SK-N-SH treated with all-trans-retinoic acid at 6 μM for 48 hours (cell line): ENCODE measurements at regions not wholly inside any gene's neighbourhood (a gene's known extent, or its start where the extent isn't known, plus 50 kb on each side); places are given as distances from the start of the nearest gene placed in this dataset.
"Not testable (repeated sequence)": the region's sequence is repeated elsewhere in the genome, so short reads cannot be mapped to it uniquely, and the experiment has no call there.

ENCODE experiments used
- ATAC-seq: fragments of 200-7000 bp; cut with Tn5 transposase; 3 replicates; pipeline ENCODE4 v1.9.1; 2020; ENCODE audit warnings: mild to moderate bottlenecking, moderate library complexity
- ARNTL ChIP-seq: fragments of 450-650 bp; formaldehyde crosslinking; IDR thresholded peaks from 2 replicates; pipeline ENCODE4 v1.5.0; 2020; ENCODE audit warnings: low read depth, mild to moderate bottlenecking, moderate library complexity, borderline replicate concordance
- BACH2 ChIP-seq: fragments of 250-450 bp; sonication (Bioruptor Pico); IDR thresholded peaks from 2 replicates; pipeline ENCODE4 v1.9.0; 2021; ENCODE audit warnings: mild to moderate bottlenecking, borderline replicate concordance
- CSDC2 ChIP-seq: fragments of 250-450 bp; sonication (Bioruptor Pico); IDR thresholded peaks from 2 replicates; pipeline ENCODE4 v1.5.0; 2020; ENCODE audit warnings: mild to moderate bottlenecking, moderate library complexity
- ESRRG ChIP-seq: fragments of 250-450 bp; sonication (Bioruptor Pico); IDR thresholded peaks from 2 replicates; pipeline ENCODE4 v1.6.1; 2021; ENCODE audit warnings: mild to moderate bottlenecking
- GLIS3 ChIP-seq: fragments of 250-450 bp; sonication (Bioruptor Pico); IDR thresholded peaks from 2 replicates; pipeline ENCODE4 v1.5.0; 2020; ENCODE audit warnings: mild to moderate bottlenecking, moderate library complexity
- ISL1 ChIP-seq: fragments of 250-450 bp; sonication (Bioruptor Pico); IDR thresholded peaks from 2 replicates; pipeline ENCODE4 v2.1.2; 2022; ENCODE audit warnings: mild to moderate bottlenecking, moderate library complexity
- OSR1 ChIP-seq: fragments of 250-450 bp; sonication (Bioruptor Pico); IDR thresholded peaks from 2 replicates; pipeline ENCODE4 v1.8.0; 2022; ENCODE audit warnings: moderate library complexity, mild to moderate bottlenecking, inconsistent platforms
- RARB ChIP-seq: fragments of 250-450 bp; sonication (Bioruptor Pico); IDR thresholded peaks from 2 replicates; pipeline ENCODE4 v1.8.0; 2021; ENCODE audit warnings: mild to moderate bottlenecking, moderate library complexity
- SNAI2 ChIP-seq: fragments of 250-450 bp; sonication (Bioruptor Pico); IDR thresholded peaks from 2 replicates; pipeline ENCODE4 v1.5.0; 2020; ENCODE audit warnings: mild to moderate bottlenecking, moderate library complexity
- TCF4 ChIP-seq: fragments of 250-450 bp; sonication (Bioruptor Pico); IDR thresholded peaks from 2 replicates; pipeline ENCODE4 v1.8.0; 2021; ENCODE audit warnings: mild to moderate bottlenecking, moderate library complexity, borderline replicate concordance
- TOX ChIP-seq: fragments of 250-450 bp; sonication (Bioruptor Pico); IDR thresholded peaks from 2 replicates; pipeline ENCODE4 v1.8.0; 2021; ENCODE audit warnings: mild to moderate bottlenecking, moderate library complexity, borderline replicate concordance
- ZC3H10 ChIP-seq: fragments of 250-450 bp; sonication (Bioruptor Pico); IDR thresholded peaks from 2 replicates; pipeline ENCODE4 v1.5.1; 2021; ENCODE audit warnings: mild to moderate bottlenecking, moderate library complexity
- ZFP3 ChIP-seq: fragments of 250-450 bp; sonication (Bioruptor Pico); IDR thresholded peaks from 2 replicates; pipeline ENCODE4 v1.5.0; 2020; ENCODE audit warnings: mild to moderate bottlenecking, moderate library complexity
- ZFP30 ChIP-seq: fragments of 450-650 bp; formaldehyde crosslinking; IDR thresholded peaks from 2 replicates; pipeline ENCODE4 v1.5.0; 2022; ENCODE audit warnings: mild to moderate bottlenecking, moderate library complexity
- ZNF565 ChIP-seq: fragments of 450-650 bp; formaldehyde crosslinking; conservative IDR thresholded peaks from 2 replicates; pipeline ENCODE4 v1.5.0; 2020; ENCODE audit warnings: low read depth, mild to moderate bottlenecking, moderate library complexity
- ZNF70 ChIP-seq: fragments of 450-650 bp; formaldehyde crosslinking; IDR thresholded peaks from 2 replicates; pipeline ENCODE4 v1.5.0; 2020; ENCODE audit warnings: mild to moderate bottlenecking, moderate library complexity
- ZNF8 ChIP-seq: fragments of 450-650 bp; formaldehyde crosslinking; IDR thresholded peaks from 2 replicates; pipeline ENCODE4 v1.5.0; 2020; ENCODE audit warnings: mild to moderate bottlenecking, moderate library complexity
- TF ChIP-seq, protein P1 (sequence below): fragments of 250-450 bp; sonication (Bioruptor Pico); IDR thresholded peaks from 2 replicates; pipeline ENCODE4 v1.8.0; 2020; ENCODE audit warnings: mild to moderate bottlenecking, moderate library complexity, borderline replicate concordance
- TF ChIP-seq, protein P2 (sequence below): fragments of 250-450 bp; sonication (Bioruptor Pico); IDR thresholded peaks from 2 replicates; pipeline ENCODE4 v1.5.1; 2020; ENCODE audit warnings: low read depth, mild to moderate bottlenecking, moderate library complexity
- TF ChIP-seq, protein P3 (sequence below): fragments of 250-450 bp; sonication (Bioruptor Pico); IDR thresholded peaks from 2 replicates; pipeline ENCODE4 v1.5.1; 2021; ENCODE audit warnings: mild to moderate bottlenecking, moderate library complexity
- TF ChIP-seq, protein P4 (sequence below): fragments of 250-450 bp; sonication (Bioruptor Pico); IDR thresholded peaks from 2 replicates; pipeline ENCODE4 v1.5.0; 2020; ENCODE audit warnings: mild to moderate bottlenecking, moderate library complexity

DNA sequence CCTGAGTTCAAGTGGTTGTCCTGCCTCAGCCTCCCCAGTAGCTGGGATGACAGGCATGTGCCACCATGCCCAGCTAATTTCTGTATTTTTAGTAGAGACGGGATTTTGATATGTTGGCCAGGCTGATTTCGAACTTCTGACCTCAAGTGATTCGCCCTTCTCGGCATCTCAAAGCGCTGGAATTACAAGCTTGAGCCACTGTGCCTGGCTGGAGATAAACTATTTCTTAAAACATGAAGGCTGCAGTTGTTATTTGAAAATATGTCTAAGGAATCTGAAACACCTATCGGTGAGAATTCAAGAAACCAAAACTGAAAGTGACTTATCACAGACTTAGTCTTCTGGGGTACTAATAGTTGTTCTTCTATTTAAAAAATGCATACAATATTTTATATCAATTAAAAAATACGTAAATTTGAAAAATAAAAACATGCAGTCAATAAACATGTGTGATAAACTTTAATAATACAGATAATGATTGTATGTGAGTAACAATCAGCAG, 176.9 kb upstream of the PRSS58 start (continued):
- TF ChIP-seq, protein P1, sequence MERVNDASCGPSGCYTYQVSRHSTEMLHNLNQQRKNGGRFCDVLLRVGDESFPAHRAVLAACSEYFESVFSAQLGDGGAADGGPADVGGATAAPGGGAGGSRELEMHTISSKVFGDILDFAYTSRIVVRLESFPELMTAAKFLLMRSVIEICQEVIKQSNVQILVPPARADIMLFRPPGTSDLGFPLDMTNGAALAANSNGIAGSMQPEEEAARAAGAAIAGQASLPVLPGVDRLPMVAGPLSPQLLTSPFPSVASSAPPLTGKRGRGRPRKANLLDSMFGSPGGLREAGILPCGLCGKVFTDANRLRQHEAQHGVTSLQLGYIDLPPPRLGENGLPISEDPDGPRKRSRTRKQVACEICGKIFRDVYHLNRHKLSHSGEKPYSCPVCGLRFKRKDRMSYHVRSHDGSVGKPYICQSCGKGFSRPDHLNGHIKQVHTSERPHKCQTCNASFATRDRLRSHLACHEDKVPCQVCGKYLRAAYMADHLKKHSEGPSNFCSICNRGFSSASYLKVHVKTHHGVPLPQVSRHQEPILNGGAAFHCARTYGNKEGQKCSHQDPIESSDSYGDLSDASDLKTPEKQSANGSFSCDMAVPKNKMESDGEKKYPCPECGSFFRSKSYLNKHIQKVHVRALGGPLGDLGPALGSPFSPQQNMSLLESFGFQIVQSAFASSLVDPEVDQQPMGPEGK (CRISPR knock-in tag), result no peak
- TF ChIP-seq, all 23 proteins: peak for 0

DNA sequence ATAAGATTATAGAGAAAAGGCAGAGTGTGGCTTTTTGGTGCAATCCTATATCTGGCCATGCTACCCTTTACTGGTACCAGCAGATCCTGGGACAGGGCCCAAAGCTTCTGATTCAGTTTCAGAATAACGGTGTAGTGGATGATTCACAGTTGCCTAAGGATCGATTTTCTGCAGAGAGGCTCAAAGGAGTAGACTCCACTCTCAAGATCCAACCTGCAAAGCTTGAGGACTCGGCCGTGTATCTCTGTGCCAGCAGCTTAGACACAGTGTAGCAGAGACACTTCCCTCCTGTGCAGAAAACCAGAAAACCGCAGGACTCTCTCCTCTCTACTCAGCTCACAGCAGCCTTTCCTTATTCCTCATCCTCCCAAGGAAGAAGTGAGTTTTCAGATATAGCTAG, 176.3 kb upstream of the PRSS58 start:
- not testable (repeated sequence) for ATAC-seq

DNA sequence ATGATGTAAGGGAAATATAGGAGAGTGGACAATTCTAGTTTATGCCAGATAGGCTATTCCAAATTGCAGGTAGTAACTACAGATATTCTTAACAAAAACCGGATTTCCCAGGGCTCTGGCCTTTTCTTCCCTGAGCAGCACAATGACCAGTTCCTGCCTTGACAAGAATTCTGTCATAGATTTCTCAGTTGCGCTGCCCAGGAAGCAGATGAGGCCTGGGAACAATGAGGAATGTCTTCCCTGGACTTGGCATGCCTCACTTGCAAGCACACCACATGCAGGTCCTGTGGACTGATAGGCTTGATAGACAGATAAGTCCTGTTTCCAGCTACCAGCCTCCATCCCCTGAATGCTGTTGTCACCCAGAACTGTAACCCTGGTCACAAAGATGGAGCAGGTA, 174.5 kb upstream of the PRSS58 start:
- no peak for ATAC-seq

DNA sequence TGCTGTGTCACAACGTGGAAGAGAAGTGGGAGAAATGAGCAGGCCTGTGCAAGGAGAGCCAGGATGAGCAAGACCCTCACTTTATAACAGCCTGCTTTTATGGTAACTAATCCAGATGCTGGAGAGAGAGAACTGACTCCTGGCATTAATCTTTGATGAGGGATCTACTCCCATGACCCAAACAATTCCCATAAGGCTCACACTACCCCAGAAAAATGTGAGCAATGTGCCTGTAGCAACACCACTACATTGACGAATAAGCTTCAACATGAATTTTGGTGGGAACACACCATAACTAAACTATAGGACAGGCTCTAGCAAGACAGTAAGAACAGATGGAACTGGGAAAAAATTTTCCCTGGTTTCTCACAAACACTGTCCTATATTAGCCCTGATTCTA, 173.6 kb upstream of the PRSS58 start:
- TF ChIP-seq, protein P2, sequence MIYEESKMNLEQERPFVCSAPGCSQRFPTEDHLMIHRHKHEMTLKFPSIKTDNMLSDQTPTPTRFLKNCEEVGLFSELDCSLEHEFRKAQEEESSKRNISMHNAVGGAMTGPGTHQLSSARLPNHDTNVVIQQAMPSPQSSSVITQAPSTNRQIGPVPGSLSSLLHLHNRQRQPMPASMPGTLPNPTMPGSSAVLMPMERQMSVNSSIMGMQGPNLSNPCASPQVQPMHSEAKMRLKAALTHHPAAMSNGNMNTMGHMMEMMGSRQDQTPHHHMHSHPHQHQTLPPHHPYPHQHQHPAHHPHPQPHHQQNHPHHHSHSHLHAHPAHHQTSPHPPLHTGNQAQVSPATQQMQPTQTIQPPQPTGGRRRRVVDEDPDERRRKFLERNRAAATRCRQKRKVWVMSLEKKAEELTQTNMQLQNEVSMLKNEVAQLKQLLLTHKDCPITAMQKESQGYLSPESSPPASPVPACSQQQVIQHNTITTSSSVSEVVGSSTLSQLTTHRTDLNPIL (CRISPR knock-in tag), result no peak
- TF ChIP-seq ZNF8 (no peak), ZNF70 (CRISPR knock-in tag) (no peak), GLIS3 (no peak), TOX (no peak), ZNF565 (CRISPR knock-in tag) (no peak), RARB (no peak), TCF4 (CRISPR knock-in tag) (no peak), CSDC2 (CRISPR knock-in tag) (no peak), OSR1 (CRISPR knock-in tag) (no peak), ISL1 (CRISPR knock-in tag) (no peak), BACH2 (no peak), ARNTL (CRISPR knock-in tag) (no peak)
- TF ChIP-seq, protein P1 (CRISPR knock-in tag), result no peak
- TF ChIP-seq, protein P3, sequence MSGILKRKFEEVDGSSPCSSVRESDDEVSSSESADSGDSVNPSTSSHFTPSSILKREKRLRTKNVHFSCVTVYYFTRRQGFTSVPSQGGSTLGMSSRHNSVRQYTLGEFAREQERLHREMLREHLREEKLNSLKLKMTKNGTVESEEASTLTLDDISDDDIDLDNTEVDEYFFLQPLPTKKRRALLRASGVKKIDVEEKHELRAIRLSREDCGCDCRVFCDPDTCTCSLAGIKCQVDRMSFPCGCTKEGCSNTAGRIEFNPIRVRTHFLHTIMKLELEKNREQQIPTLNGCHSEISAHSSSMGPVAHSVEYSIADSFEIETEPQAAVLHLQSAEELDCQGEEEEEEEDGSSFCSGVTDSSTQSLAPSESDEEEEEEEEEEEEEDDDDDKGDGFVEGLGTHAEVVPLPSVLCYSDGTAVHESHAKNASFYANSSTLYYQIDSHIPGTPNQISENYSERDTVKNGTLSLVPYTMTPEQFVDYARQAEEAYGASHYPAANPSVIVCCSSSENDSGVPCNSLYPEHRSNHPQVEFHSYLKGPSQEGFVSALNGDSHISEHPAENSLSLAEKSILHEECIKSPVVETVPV, result no peak
- no peak for ATAC-seq

More for the DNA sequence above, 174.5 kb upstream of the PRSS58 start:
- TF ChIP-seq ARNTL (CRISPR knock-in tag) (no peak), ZFP3 (CRISPR knock-in tag) (no peak), ISL1 (CRISPR knock-in tag) (no peak), ZC3H10 (CRISPR knock-in tag) (no peak), BACH2 (no peak)

DNA sequence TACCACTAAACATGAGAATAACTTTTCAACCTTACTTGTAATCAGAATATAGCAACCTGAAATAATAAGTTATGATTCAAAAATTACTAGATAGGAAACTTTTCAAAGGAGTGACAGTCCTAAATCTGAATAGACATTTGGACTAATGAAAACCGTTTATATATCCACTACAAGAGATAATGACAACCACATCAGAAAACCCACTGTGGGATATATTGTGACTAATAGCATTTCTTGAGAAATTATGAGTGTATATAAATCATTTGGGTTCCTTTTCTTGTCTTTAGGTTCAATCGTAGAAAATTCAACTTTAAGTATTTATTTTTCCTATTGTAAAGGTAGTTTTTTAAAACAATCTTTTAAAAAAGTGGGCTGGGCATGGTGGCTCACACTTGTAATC, 170.2 kb upstream of the PRSS58 start:
- no peak for ATAC-seq
- TF ChIP-seq SNAI2 (CRISPR knock-in tag) (no peak), ZFP30 (no peak), TCF4 (CRISPR knock-in tag) (no peak), ISL1 (CRISPR knock-in tag) (no peak), ZNF8 (no peak), OSR1 (CRISPR knock-in tag) (no peak), ZNF70 (CRISPR knock-in tag) (no peak), ESRRG (CRISPR knock-in tag) (no peak)
- TF ChIP-seq, protein P4, sequence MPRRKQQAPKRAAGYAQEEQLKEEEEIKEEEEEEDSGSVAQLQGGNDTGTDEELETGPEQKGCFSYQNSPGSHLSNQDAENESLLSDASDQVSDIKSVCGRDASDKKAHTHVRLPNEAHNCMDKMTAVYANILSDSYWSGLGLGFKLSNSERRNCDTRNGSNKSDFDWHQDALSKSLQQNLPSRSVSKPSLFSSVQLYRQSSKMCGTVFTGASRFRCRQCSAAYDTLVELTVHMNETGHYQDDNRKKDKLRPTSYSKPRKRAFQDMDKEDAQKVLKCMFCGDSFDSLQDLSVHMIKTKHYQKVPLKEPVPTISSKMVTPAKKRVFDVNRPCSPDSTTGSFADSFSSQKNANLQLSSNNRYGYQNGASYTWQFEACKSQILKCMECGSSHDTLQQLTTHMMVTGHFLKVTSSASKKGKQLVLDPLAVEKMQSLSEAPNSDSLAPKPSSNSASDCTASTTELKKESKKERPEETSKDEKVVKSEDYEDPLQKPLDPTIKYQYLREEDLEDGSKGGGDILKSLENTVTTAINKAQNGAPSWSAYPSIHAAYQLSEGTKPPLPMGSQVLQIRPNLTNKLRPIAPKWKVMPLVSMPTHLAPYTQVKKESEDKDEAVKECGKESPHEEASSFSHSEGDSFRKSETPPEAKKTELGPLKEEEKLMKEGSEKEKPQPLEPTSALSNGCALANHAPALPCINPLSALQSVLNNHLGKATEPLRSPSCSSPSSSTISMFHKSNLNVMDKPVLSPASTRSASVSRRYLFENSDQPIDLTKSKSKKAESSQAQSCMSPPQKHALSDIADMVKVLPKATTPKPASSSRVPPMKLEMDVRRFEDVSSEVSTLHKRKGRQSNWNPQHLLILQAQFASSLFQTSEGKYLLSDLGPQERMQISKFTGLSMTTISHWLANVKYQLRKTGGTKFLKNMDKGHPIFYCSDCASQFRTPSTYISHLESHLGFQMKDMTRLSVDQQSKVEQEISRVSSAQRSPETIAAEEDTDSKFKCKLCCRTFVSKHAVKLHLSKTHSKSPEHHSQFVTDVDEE (CRISPR knock-in tag), result no peak
- TF ChIP-seq, protein P1 (CRISPR knock-in tag), result no peak
